Astrocyte of the spinal cord (primary cell): ENCODE measurements at regions not wholly inside any gene's neighbourhood (a gene's known extent, or its start where the extent isn't known, plus 50 kb on each side); places are given as distances from the start of the nearest gene placed in this dataset.

Source experiments
- DNase-seq: peaks from one replicate; pipeline ENCODE4 v3.0.0; 2011; ENCODE audit warnings: low read depth, low spot score
- H3K4me3 ChIP-seq: 2 replicates; pipeline ENCODE4 v1.5.1; 2011; ENCODE audit warnings: low read depth, mild to moderate bottlenecking, low read length, moderate library complexity
- CTCF ChIP-seq: IDR thresholded peaks from 2 replicates; pipeline ENCODE4 v1.5.1; 2012; ENCODE audit warnings: low read depth, mild to moderate bottlenecking, low read length, inconsistent platforms
- in situ Hi-C: cut with HindIII; loops from 2 replicates; pipeline ENCODE4 v1.10.0; 2017; ENCODE audit warnings: low sequenced_read_pairs

GRCh38 chr5:6818594-6819511, 105.6 kb downstream of the TENT4A start:
- in situ Hi-C loops = no loop called here
- DNase-seq = no peak
- no peak for TF ChIP-seq CTCF
- no peak overlapping the region for H3K4me3 ChIP-seq

GRCh38 chr5:6819521-6819920, 106.3 kb downstream of the TENT4A start:
- no peak for TF ChIP-seq CTCF
- in situ Hi-C loops = no loop called here
- no peak for DNase-seq
- no peak overlapping the region for H3K4me3 ChIP-seq

GRCh38 chr5:6820851-6821479, 107.7 kb downstream of the TENT4A start:
- DNase-seq = peak; percentile 6
- no peak overlapping the region for H3K4me3 ChIP-seq
- in situ Hi-C loops = no loop called here
- peak; percentile 58 for TF ChIP-seq CTCF

GRCh38 chr5:6822068-6822467, 108.8 kb downstream of the TENT4A start:
- no peak for DNase-seq
- in situ Hi-C loops = no loop called here
- no peak for TF ChIP-seq CTCF
- no peak overlapping the region for H3K4me3 ChIP-seq

- in situ Hi-C loops = no loop called here
- no peak for DNase-seq
Measured at GRCh38 chr5:6822556-6823343, 109.5 kb downstream of the TENT4A start.

More at GRCh38 chr5:6822556-6823343, 109.5 kb downstream of the TENT4A start:
- TF ChIP-seq CTCF = no peak
- no peak overlapping the region for H3K4me3 ChIP-seq
